Middle frontal gyrus (tissue), 1 donor: ENCODE measurements at regions not wholly inside any gene's neighbourhood (a gene's known extent, or its start where the extent isn't known, plus 50 kb on each side); places are given as distances from the start of the nearest gene placed in this dataset.
A peak's percentile ranks its signal among the peaks of the same experiment; 100 is the strongest.
"Not testable (repeated sequence)": the region's sequence is repeated elsewhere in the genome, so short reads cannot be mapped to it uniquely, and the experiment has no call there.

Experiments used
- DNase-seq: peaks from one replicate; pipeline ENCODE4 v3.0.0-alpha.2; 2015; ENCODE audit warnings: low spot score; ENCODE audit errors: extremely low spot score

DNA sequence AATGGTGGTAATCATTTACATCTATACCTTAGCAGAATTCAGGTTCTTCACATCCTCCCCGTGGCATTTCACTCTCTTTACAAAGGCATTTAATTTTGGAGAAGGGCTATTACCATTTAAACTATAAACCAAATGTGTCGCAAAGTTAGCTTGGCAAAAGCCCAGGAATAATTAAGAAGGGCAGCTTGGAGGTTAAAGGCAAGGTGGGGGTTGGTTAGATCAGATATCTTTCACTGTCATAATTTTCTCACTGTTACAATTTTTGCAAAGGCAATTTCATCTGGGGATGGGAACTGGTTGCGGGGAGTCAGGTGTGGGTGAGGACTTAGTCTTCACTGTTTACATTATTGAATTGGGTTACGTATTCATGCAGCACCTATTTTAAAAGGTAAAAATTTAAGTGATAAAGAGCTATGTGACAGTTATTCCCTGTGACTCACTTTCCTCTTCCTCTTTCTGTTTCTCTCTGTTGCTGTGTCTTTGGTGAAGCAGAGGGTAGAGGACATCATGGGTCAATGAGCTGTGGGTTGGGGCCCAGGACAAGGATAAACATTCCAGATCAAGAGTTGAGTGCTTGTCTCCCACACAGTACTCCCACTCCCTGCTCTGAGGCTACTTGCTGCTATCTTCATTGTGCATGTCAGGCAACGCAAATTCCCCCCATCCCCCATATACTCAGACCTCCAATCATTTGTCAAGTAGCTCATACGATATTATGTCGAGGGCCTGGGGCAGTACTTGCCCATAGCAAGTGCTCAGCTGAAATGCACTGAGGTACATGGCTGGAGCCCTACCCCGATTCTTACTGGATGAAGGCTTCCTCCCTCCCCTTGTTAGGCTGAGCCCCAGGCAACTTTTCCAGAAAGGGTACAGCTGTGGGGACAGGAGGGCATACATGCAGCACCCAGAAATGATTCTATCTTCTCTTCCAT lies 223.1 kb upstream of the MYLIP start:
- no peak for DNase-seq

DNA sequence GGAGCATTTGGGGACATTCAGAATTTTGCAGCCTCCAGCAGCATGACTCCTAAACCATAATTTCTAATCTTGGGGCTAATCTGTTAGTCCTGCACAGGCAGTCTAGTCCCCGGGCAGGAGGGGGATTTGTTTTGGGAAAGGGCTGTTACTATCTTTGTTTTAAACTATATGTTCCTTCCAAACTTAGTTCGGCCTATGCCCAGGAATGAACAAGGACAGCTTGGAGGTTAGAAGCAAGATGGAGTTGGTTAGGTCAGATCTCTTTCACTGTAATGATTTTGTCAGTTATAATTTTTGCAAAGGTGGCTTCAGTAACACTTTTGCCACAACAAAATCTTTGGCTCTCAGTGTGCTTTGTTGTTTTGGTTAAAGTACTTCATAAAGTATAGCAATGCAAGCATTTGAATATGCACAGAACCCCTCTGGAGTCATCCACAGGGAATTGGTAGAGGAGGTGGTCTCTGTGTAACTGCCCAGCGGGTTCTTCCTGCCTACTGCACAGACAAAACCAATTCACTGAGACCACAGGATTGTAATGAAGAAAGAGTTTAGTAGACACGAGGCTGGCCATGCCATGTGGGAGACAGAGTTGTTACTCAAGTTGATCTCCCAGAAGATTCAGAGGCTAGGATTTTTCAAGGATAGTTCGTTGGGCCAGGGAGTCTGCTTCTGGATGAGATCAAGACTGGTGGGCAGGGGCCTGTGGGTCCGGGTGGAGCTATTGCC lies 224.1 kb upstream of the MYLIP start:
- DNase-seq: no peak

DNA sequence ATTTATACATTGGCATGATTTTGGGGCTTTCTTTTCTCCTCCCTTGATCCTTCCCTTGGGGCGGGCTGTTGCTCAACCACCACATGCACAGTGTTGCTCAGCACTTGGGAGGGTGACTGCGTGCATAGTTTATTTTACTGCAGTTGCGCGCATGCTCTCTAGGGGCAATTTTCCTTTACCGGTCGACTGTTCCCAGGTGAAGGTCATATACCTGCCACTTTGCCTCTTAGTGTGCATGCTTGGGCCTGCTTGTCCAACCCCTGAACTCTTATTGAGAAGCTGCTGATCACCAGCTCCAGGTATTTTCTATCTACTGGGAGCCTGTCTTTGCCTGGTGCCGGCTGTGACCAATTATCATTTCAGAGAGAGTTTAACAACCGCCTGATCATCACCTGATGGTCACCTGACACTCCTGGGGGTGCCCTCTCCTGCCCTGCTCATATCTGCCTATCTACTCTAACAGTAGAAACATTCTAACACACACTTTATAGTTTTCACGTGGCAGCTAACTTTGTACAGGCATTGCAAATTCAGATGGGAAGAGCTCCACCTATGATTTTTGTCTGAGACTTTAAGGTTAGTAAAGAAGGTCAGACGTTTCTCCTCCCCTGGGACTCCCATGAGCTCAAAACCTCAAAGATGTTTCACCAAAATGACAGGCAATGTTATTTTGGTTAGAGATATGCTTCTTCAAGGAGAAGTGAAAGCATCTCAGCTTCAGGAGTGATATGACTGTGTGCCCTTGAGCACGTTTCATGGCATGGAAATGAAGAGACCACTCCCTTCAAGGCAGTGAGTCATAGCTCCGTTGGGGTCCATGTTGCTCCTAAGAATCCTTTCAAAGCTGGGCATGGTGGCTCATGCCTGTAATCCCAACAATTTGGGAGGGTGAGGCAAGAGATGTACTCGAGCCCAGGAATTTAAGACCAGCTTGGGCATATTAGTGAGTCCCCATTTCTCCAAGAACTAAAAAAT lies 227.5 kb upstream of the MYLIP start:
- no peak for DNase-seq

DNA sequence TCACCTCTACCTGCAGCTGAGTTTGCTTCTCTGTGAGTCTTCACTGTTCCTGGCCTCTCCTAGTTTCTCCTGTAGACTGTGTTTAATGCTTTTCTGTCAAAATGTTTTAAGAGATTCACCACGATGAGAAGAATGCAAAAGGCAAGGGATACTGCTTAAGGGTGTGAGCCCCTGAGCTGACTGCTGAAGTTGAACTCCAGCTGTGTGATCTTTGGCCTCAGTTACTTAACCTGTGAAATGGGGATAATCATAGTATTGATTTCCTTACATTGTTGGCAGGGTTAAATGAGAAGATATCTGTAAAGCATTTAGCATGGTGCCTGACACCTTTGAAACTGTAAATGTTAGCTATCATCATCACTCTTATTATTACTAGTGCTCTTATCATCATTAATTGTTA lies 230.2 kb upstream of the MYLIP start:
- no peak for DNase-seq

DNA sequence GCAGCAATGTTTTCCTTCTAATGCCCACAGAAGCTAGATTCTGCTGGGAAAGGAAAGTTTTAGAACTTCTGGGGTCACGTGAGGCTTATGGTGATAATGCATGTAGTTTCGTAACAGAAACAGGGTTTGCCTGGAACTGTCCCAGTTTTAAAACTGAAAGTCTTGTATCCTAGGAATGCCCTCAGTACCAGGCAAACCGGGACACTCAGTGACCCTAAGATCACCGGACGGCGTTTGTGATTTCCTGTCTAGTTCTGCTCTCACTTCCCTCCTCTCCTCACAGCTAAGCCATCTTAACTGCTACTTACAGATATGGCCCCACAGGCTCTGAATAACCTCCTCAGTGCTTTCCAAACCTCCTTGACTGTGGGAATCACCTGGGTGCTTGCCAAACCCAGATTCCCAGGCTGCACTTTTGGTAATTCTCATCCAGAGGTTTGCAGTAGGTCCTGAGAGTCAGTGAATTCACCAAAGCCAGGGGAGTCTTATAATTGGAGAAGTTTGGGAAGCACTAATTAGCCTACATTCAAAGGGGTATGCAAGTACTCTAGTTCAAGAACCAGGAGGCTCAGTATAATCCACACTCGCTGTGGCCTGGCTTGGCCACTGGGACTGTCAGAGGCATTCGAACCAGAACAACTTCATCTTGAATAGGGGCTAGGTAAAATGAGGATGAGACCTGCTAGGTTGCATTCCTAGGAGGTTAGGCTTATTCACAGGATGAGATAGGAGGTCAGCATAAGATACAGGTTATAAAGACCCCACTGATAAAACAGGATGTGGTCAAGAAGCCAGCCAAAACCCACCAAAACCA lies 231.6 kb upstream of the MYLIP start:
- no peak for DNase-seq

DNA sequence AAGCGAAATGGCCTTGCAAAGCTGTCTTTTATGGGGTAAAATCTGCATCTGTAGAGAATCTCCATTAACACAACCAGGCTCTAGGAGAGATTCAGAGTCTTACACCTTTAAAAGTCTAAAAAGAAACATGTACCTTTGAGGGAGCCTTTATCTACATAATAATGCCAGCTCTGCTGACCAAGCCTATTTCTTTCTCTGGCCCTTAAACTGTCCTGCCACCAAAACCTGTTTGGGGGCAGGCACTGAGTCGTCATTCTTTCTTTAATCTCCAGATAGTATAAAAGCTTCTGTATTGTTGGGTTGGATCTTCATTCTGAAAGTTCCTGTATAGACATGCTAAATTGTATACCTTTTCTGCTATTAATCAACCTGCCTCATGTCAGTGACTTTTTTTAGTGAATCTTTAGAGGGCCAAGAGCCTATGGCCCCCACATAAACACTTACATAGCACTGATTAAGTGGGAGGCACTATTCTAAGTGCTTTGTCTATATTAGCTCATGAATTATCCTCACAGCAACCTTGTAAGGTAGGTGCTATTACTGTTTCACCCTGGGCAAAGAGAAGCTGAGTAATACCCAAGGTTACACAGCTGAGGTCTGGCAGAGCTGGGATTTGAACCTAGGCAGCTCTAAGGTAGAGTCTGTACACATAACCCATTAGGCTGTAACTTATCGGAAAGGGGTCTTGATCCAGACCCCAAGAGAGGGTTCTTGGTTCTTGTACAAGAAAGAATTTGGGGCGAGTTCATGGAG lies 232.3 kb upstream of the DTNBP1 start:
- DNase-seq: no peak

DNA sequence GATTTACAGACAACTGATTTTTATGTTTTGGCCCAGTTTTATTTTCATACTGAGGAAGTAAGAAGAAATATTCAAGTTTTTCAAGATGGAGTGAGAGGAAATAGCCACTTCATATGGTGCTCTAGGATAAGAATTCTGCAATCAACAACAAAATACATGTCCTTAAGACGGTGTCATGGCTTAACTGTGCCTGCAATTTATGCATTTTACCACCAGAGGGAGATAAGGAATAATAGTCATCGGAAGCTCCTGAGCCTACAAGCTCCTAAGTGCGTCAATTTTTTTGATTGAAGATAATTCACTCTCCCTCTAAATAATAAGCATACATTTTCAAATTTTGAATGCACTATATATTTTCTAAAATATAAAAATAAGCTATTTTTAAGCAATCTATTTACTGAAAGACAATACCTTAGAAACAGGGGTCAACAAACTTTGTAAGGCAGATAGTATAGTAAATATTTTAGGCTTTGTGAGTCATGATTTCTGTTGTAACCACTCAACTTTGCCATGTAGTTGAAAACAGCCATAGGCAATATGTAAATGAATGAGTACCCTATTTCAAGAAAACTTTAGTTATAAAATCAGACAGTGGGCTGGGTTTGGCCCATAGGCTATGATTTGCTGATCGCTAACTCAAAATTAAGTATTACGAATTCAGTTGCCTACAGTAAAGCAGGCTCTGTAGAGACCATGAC lies 230.9 kb upstream of the DTNBP1 start:
- no peak for DNase-seq

DNA sequence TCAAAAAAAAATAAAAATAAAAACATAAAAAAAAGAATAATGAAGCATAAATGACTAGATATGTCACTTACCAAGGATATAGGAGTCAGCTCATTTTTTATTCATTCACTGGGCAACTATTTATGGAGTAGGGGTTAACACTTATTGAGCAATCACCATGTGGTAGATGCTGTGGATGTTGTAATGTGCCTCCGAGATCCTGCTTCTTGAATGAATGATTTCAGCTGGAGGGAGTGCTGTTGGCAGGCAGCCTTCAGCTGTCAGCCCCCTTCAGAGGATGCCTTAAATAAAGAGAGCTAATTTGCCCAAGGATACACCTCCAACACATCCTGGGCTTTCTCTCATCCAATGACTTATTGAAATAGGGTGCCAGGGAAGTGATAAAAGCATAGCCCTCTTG lies 229.5 kb upstream of the DTNBP1 start:
- no peak for DNase-seq

DNA sequence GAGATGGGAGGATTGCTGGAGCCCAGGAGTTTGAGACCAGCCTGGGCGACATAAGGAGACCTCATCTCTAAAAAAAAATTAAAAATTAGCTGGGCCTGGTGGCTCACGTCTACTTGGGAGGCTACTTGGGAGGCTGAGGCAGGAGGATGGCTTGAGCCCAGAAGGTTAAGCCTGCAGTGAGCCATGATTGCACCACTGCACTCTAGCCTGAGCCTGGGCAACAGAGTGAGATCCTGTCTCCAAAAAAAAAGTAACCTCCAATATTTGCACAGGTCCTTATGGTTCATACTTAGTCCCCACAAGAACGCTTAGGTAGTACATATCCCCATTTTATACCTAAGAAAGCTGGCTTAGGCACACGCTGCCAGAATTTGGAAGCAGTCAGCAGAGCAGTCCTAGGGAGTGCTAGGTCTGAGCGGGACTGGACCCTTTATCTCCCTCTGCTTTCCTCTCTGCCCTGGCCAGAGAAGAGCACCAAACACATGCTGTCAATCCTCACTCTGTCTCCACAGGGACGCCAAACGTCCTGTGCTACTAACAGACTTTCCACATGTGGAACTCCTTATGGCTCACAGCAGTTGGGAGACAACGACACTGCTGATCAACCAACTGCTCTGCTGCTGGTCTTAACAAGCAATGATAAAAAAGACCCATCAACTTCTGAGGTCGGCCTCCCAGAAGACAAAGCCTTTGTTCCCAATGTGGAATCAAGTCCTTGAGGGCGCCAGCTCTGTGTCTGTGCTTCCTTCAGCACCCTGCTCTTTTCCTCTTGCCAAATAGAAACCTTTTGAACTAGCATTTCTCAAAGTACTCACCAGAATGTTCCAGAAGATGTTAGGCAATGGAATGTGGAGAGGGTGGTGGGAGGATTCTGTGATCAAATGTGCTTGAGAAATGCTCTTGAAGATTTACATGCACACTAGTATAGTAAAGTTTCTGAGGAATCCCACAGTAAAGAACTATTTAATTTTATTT lies 226.3 kb upstream of the DTNBP1 start:
- DNase-seq: no peak

DNA sequence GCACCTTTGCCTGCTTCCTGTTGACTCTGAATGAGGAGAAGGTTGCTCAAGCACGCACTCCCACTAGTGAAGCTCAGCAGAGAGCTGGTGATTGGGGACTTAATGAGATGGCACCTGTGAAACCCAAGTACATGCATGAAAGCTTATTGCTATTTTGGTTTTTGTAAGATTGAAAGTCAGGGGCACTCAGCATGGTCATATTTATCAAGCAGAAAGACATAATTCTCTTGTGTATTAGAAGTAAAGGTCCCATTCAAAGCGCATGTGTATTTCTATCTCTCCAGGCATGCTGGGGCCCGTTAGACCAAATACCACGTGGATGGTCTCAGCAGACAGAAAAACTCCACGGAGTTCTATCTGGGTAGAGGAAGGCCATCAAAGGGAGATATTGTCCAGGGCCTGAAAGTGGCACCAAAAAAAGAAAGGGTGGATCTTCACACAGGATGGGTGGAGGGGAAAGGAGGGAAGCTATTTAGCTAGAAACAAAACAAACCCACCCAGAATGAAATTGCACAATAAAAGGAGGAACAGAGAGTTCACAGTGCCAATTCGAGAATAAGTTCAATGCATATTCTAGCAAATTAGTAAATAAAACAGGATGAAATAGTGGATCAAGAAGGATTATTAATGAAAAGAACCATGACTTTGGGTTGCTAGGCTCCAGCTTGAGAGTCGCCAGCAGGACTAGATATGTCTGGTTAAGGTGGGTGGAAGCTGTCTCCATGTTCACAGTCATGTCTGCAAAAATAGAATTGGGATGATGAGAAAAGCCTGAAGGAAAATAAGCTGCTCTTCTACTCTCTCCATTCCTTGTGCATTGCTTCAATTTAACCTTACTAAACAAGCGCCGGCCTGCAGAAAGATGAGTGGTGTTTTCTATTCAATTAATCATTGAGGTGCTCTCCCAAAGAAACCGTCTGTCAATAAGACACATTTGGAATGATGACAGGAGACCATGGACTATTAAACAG lies 224.9 kb upstream of the DTNBP1 start:
- peak; percentile 9 for DNase-seq

DNA sequence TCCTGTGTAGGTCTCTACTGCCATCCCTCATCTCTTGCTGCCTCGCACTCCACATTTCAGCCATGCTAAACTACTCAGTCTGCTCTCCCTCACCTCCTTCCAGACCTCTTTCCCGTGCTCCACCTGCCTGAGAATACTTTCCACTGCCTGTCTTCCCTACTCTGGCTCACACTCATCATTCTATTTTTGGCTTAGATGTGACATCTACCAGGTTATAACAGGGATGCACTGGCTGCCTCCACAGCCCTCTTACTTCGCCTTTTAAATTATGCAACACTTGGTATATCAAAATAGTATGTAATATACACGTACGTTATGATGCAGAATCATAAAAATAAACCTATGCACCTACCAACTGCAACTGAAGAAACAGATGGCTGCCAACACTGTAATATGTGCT lies 222.8 kb upstream of the DTNBP1 start:
- DNase-seq: no peak

DNA sequence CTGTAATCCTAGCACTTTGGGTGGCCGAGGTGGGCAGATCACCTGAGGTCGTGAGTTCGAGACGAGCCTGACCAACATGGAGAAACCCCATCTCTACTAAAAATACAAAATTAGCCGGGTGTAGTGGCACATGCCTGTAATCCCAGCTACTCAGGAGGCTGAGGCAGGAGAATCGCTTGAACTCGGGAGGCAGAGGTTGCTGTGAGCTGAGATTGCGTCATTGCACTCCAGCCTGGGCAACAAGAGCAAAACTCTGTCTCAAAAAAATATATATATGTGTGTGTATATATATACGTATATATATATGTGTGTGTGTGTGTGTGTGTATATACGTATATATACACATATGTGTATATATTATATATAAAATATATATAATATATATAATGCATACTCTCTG lies 220.8 kb upstream of the DTNBP1 start:
- not testable (repeated sequence) for DNase-seq

DNA sequence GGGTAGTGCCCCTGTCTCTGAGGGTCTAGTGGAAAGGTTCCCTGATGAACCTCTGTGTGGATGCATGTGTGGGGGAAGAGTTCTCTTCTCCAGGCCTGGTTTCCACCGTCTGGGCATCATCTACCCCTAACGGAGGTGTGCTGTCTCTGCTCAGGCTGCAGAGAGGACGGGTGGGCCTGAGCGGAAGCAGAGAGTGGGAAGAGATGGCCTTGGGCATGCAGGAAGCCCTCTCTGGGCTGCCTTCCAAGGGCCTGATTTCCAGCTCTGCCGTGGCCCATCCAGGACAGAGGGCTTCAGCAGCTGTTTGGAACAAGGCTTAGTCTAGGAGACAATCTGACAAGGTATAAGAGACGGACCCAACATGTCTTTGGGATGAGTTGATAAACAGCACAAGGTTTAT lies 220.1 kb upstream of the DTNBP1 start:
- no peak for DNase-seq

DNA sequence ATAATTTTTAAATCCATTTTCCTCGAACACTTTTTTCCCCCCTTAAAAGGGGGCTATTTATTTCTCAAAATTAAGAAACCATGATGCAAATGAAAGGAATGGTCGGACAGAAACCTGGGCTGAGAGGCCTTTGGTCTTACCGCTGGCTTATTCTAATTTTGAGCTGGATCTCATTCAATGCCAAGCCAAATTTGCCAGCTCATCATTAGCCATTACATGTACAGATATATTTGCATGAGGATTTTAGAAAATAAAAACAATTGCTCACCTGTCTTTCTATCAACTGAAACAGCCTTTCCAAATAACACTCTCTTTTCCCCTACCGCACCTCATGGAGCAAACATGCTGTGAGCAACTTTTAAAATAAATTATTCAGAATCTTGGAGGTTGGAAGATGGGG lies 219.5 kb upstream of the DTNBP1 start:
- no peak for DNase-seq

DNA sequence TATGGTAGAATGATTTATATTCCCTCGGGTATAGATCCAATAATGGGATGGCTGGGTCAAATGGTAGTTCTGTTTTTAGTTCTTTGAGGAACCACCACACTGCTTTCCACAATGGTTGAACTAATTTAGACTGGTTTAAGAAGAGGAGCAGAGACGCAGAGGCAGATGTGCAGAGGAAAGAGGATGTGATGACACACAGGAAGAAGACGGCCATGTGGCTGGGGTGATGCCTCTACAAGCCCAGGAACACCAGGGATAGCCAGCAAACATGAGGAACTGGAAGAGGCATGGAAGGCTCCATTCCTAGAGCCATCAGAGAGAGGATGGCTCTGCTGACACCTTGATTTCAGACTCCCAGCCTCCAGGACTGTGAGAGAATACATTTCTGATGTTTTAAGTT lies 218.3 kb upstream of the DTNBP1 start:
- DNase-seq: no peak

DNA sequence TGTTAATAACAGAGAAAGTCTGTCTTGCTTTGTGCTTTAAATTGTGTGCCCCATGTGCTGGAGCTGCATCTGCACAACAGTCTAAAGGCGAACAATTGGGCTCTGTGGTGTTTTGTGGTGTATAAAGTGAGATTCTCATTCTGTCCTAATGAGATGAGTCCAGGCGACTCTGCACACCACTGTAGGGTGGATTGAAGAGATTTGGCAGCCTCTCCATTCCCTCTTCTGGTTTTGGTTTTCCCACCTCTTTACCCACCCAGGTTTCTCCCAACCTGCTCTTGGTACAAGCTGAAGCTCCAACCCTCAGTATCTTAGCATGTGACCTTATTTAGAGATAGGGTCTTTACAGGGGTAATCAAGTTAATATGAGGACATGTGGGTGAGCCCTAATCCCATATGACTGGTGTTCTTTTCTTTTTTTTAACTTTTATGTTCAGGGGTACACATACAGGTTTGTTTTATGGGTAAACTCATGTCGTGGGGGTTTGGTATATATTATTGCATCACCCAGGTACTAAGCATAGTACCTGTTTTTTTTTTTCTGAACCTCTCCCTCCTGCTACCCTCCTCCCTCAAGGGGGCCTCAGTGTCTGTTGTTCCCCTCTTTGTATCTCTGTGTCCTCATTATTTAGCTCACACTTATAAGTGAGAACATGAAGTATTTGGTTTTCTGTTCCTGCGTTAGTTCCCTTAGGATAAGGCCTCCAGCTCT lies 217.6 kb upstream of the DTNBP1 start:
- no peak for DNase-seq
